ENCODE measurements at regions not wholly inside any gene's neighbourhood (a gene's known extent, or its start where the extent isn't known, plus 50 kb on each side); places are given as distances from the start of the nearest gene placed in this dataset.

GRCh38 chr2:155630760-155631159, 701.8 kb downstream of the NR4A2 start:
- TF ChIP-seq, protein P1, sequence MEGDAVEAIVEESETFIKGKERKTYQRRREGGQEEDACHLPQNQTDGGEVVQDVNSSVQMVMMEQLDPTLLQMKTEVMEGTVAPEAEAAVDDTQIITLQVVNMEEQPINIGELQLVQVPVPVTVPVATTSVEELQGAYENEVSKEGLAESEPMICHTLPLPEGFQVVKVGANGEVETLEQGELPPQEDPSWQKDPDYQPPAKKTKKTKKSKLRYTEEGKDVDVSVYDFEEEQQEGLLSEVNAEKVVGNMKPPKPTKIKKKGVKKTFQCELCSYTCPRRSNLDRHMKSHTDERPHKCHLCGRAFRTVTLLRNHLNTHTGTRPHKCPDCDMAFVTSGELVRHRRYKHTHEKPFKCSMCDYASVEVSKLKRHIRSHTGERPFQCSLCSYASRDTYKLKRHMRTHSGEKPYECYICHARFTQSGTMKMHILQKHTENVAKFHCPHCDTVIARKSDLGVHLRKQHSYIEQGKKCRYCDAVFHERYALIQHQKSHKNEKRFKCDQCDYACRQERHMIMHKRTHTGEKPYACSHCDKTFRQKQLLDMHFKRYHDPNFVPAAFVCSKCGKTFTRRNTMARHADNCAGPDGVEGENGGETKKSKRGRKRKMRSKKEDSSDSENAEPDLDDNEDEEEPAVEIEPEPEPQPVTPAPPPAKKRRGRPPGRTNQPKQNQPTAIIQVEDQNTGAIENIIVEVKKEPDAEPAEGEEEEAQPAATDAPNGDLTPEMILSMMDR (IDR thresholded peaks at IDR 0.05): no peak
- TF ChIP-seq POLR2A (IDR thresholded peaks at IDR 0.05): no peak

Measured in testis (tissue), 2 donors.